ENCODE measurements at regions not wholly inside any gene's neighbourhood (a gene's known extent, or its start where the extent isn't known, plus 50 kb on each side); places are given as distances from the start of the nearest gene placed in this dataset.
A peak's percentile ranks its signal among the peaks of the same experiment; 100 is the strongest.

DNA sequence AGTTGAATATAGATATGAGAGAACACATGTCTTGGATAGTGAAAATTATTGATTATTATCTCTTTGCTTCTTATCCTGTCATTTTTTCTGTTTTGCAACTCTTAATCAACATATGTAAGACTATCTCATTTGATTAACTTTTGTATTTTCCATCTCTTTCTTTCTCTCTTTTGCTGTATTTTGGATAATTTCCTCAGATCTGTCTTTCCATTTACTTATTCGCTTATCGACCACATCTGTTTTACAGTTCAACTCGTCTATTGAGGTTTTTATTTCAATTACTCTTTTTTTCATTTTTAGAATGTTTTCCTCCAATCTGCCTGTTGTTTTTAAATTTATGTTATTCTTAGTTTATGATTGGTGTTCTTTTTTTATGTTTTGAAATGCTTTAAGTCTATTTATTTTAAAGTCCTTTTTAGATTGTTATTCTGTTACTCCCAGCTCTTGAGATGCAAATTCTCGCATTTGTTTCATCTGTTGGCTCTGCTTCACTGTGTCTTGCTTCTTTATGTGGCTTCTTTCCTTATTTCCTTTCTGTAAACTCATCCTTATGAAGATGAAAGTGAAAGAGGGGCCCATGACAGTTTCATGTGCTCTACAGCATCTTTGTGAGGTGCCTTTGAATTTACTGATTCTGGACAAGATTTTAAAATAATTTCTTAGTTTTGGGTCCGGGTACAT is 87.8 kb upstream of the IRX5 start:
- ATAC-seq (replicated peaks in 6 of 8): no peak
- Histone ChIP-seq H3K4me1 (replicated peaks in 1 of 2) (peaks cover 2 to 12% of the 10 kb centered on the region in 2 donors), H3K4me3 (no peak overlapping the region), H3K27ac (no peak overlapping the region)
- WGBS, 10 experiments: 60 to 93% (median 78%) methylated on average over 4 to 5 of the region's 5 CpGs
- in situ Hi-C loops (cut with MboI; ENCODE audit: low pct_unique_long_range_greater_than_20kb in 2 of 9, low sequenced_read_pairs in 9 of 9, unreplicated experiment in 9 of 9): no loop called here

DNA sequence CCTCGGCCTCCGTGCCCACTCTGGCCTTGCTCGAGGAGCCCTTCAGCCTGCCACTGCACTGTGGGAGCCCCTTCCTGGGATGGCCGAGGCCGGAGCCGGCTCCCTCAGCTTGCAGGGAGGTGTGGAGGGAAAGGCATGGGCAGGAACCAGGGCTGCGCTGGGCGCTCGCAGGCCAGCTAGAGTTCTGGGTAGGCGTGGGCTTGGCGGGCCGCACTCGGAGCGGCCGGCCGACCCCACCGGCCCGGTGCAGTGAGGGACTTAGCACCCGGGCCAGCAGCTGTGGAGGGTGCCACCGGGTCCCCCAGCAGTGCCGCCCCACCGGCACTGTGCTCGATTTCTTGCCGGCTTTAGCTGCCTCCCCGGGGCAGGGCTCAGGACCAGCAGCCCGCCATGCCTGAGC is 101.0 kb upstream of the IRX5 start:
- Histone ChIP-seq H3K27ac (no peak overlapping the region), H3K4me1 (replicated peaks in 1 of 2) (no peaks in the 10 kb centered on the region), H3K4me3 (no peak overlapping the region)
- 40 to 100% (median 100%) methylated on average over 1 to 4 of the region's 26 CpGs; no CpG with 5 or more reads in 5 of the 10 experiments for WGBS, 10 experiments
- in situ Hi-C loops (cut with MboI; ENCODE audit: low pct_unique_long_range_greater_than_20kb in 2 of 9, low sequenced_read_pairs in 9 of 9, unreplicated experiment in 9 of 9): no loop called here
- ATAC-seq (replicated peaks in 6 of 8): no peak

DNA sequence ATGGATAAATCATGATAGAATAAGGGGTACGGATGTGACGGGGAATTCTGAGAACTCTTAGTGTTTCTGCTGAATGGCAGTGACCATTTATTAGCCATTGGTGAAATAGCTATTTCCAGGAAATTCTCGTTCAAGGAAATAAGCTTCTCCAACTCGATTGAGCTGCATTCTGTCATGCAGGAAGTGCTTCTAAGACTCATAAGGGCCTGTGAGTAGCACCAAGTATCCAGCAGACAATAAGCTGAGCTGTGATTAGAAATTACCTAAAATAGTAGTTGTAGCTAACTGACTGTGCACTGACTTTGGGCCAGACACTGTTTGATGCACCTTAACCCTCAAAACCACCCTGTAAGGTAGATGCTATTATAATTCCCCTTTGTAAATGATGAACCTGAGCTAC is 107.8 kb upstream of the IRX5 start:
- 26 to 100% (median 70%) methylated on average over 1 to 4 of the region's 4 CpGs; no CpG with 5 or more reads in 1 of the 10 experiments for WGBS, 10 experiments
- H3K4me1 ChIP-seq (replicated peaks in 1 of 2): peaks cover 0 to 7% of the 10 kb centered on the region in 2 donors
- no peak overlapping the region for H3K4me3 ChIP-seq
- no peak for ATAC-seq (replicated peaks in 6 of 8)
- in situ Hi-C loops (cut with MboI; ENCODE audit: low pct_unique_long_range_greater_than_20kb in 2 of 9, low sequenced_read_pairs in 9 of 9, unreplicated experiment in 9 of 9): no loop called here
- H3K27ac ChIP-seq: no peak overlapping the region

DNA sequence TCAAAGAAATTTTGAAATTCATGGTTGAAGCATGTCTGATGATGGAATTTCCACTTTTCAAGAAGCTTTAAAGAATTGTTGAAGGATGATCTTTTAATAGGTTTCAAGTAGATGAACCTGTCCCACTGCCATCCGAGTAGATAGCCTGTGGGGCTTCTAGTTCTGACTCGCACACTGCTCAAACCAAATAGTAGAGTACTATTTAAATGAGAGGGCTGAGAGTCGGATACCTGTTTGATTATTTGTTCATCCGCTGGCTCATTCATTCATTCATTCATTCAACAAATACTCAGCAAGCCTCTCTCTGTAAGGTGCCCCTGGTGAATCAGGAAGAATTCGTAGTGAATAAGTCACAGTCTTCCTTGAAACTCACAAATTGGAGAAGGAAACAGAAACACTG is 108.2 kb upstream of the IRX5 start:
- WGBS, 10 experiments: 17 to 100% (median 71%) methylated on average over 1 to 5 of the region's 5 CpGs; no CpG with 5 or more reads in 1 of the 10 experiments
- Histone ChIP-seq H3K4me3 (no peak overlapping the region), H3K4me1 (replicated peaks in 1 of 2) (peaks cover 0 to 11% of the 10 kb centered on the region in 2 donors), H3K27ac (no peak overlapping the region)
- no peak for ATAC-seq (replicated peaks in 6 of 8)
- in situ Hi-C loops (cut with MboI; ENCODE audit: low pct_unique_long_range_greater_than_20kb in 2 of 9, low sequenced_read_pairs in 9 of 9, unreplicated experiment in 9 of 9): no loop called here

DNA sequence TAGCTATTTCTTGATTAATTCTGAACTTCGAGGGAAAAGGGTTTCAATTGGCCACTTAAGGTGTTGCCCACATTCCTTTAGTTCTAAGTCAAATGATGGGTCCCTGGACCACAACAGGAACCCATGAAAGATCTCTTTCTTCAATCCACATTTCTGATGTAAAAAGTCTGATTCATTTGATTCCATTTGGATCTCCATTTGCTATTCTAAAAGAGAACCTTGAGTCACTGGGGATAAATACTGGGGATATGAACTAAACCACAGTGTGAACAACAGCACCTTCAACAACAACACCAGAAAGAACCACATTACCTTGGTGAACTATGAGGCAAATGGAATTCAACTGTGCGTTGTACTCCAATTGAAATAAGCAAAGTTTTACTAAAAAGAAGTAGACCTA is 108.9 kb upstream of the IRX5 start:
- H3K4me1 ChIP-seq (replicated peaks in 1 of 2): peaks cover 0 to 18% of the 10 kb centered on the region in 2 donors
- no peak overlapping the region for H3K27ac ChIP-seq
- no peak for ATAC-seq (replicated peaks in 6 of 8)
- in situ Hi-C loops (cut with MboI; ENCODE audit: low pct_unique_long_range_greater_than_20kb in 2 of 9, low sequenced_read_pairs in 9 of 9, unreplicated experiment in 9 of 9): no loop called here
- no peak overlapping the region for H3K4me3 ChIP-seq
- WGBS, 10 experiments: 43 to 100% (median 90%) methylated on average over 1 to 2 of the region's 2 CpGs; no CpG with 5 or more reads in 2 of the 10 experiments

DNA sequence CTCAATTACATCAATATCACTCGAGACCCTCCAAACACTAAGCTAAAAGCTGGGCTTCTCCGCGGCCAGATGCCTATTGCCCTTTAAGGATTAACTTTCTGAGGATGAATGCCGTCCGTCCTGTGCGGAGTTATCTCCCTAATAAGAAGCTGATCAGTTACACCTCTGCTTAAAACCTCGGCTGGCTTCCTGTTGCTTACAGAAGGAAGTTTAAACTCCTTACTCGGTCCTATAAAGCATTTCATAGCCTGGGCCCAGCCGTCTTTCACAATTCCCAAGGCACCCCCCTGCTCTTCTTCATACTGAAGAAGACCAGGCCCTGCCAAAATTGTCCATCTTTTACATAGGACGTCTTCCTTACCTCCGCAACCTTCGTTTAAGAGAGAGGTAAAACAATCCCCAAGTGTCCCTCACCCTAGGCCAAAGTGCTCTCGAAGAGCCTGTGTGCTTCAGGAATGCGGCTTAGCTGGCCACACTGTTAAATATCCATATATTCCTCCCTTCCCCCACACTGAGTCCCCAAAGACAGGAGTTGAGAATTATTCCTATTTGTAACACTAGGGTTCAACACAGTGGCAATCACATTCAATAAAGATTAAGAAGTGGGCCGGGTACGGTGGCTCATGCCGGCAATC is 112.6 kb upstream of the IRX5 start:
- 53 to 100% (median 68%) methylated on average over 1 to 17 of the region's 17 CpGs for WGBS, 10 experiments
- no peak overlapping the region for H3K4me3 ChIP-seq
- H3K27ac ChIP-seq: no peak overlapping the region
- in situ Hi-C loops (cut with MboI; ENCODE audit: low pct_unique_long_range_greater_than_20kb in 2 of 9, low sequenced_read_pairs in 9 of 9, unreplicated experiment in 9 of 9): no loop called here
- H3K4me1 ChIP-seq (replicated peaks in 1 of 2): peaks cover 0 to 18% of the 10 kb centered on the region in 2 donors
- ATAC-seq (replicated peaks in 6 of 8): no peak

DNA sequence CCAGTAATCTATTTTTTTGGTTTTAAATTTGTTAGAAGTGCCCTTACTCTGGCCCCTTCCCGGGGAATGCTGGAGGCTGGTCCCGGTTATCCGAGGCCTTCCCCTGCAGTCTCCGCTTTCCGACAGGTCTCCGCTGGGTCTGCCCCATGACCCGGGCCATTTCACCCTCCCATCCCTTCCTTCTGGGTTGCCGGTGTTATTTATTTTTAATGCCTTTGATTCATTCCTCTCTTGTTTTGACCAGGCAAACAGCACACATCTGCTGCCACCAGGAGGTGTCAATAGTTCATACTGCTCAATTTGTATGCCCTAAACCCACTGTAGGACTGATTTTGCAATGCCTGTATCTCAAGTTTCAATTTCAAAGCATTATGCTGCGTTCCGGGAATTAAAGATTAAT is 113.2 kb upstream of the IRX5 start:
- 33 to 83% (median 59%) methylated on average over 2 to 10 of the region's 10 CpGs; no CpG with 5 or more reads in 3 of the 10 experiments for WGBS, 10 experiments
- peak in 6 of 8 experiments; percentile 55 to 78 (median 67) for ATAC-seq (replicated peaks in 6 of 8)
- H3K4me3 ChIP-seq: no peak overlapping the region
- peaks cover 0 to 18% of the 10 kb centered on the region in 2 donors for H3K4me1 ChIP-seq (replicated peaks in 1 of 2)
- in situ Hi-C loops (cut with MboI; ENCODE audit: low pct_unique_long_range_greater_than_20kb in 2 of 9, low sequenced_read_pairs in 9 of 9, unreplicated experiment in 9 of 9): no loop called here
- no peak overlapping the region for H3K27ac ChIP-seq

DNA sequence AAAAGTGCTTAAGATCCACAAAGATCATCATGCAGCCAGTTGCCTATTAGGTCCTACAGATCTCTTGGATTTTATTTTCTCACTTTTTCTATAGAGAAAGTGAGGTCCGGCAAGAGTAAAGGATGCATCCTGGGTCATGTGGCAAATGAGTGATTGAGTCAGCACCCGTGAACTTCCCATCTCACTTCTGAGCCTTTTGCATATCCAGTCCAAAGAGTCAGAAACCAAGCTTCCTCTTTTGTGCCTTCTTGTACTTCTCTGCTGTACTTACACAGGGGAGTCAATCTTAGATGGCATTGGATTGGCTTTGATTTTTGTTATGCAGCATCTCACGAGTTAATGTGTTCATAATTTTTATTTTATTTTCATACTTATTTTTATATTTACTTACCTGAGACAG is 114.2 kb upstream of the IRX5 start:
- no peak for ATAC-seq (replicated peaks in 6 of 8)
- Histone ChIP-seq H3K4me3 (no peak overlapping the region), H3K4me1 (replicated peaks in 1 of 2) (peaks cover 0 to 18% of the 10 kb centered on the region in 2 donors), H3K27ac (no peak overlapping the region)
- in situ Hi-C loops (cut with MboI; ENCODE audit: low pct_unique_long_range_greater_than_20kb in 2 of 9, low sequenced_read_pairs in 9 of 9, unreplicated experiment in 9 of 9): no loop called here
- 14 to 83% (median 46%) methylated on average over 1 to 3 of the region's 3 CpGs for WGBS, 10 experiments

DNA sequence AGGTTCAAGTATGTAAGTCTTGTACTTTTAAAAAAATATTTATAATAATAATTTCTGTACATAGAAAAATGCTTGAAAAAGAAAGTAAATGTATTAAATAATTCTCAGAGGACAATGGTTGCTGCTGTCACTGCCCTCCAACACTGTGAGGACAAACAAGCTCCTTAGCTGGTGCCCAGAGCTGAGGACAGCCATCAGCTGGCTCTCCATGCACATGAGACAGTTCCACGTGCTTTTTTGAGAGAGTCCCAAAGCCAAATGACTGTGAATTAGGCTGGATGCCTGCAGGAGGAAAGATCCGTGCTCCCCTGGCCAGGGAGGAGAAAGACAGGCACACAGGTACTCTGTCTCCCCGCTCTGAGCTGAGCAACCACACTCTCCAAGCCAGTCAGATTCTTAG is 115.5 kb upstream of the IRX5 start:
- Histone ChIP-seq H3K4me1 (replicated peaks in 1 of 2) (peaks cover 0 to 18% of the 10 kb centered on the region in 2 donors), H3K4me3 (no peak overlapping the region), H3K27ac (no peak overlapping the region)
- 20 to 88% (median 57%) methylated on average over 1 to 2 of the region's 3 CpGs; no CpG with 5 or more reads in 6 of the 10 experiments for WGBS, 10 experiments
- in situ Hi-C loops (cut with MboI; ENCODE audit: low pct_unique_long_range_greater_than_20kb in 2 of 9, low sequenced_read_pairs in 9 of 9, unreplicated experiment in 9 of 9): no loop called here
- no peak for ATAC-seq (replicated peaks in 6 of 8)

DNA sequence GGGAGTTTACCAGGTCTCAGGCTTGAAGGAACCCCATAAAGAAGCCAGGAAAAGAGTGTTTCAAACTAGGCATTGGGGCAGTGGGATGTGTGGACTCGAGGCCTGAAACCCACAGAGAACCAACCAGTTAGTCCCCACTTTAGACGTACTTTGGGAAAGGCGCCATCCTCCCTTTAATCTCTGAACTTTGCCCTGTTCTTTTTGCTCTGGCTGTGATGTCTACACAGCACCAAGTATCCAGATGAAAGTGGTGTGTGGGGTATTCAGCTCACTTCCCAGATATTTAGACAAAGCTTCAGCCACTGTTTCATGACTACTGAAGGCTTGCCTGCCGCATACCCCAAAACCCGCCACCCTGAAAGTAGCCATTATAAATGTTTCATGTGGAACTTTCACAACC is 116.9 kb upstream of the IRX5 start:
- ATAC-seq (replicated peaks in 6 of 8): no peak
- WGBS, 10 experiments: 50 to 100% (median 84%) methylated on average over 1 to 4 of the region's 5 CpGs; no CpG with 5 or more reads in 4 of the 10 experiments
- Histone ChIP-seq H3K4me3 (no peak overlapping the region), H3K27ac (no peak overlapping the region), H3K4me1 (replicated peaks in 1 of 2) (peaks cover 0 to 18% of the 10 kb centered on the region in 2 donors)
- in situ Hi-C loops (cut with MboI; ENCODE audit: low pct_unique_long_range_greater_than_20kb in 2 of 9, low sequenced_read_pairs in 9 of 9, unreplicated experiment in 9 of 9): no loop called here

DNA sequence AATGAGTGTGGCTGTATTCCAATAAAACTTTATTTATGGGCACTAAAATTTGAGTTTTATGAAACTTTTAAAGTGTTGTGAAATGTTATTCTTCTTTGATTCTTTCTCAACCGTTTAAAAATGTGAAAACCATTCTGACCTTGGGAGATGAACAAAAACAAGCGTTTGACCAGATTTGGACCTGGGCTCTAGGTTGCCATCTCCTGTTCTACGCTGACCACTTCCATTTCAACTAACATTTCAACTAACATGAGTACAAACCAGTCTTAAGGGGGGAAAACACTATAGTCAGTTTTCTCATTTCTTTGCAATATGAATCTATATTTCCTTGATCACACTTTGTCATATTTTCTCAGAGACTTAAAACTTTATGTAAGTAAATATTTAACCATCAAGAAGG is 118.4 kb upstream of the IRX5 start:
- H3K4me3 ChIP-seq: no peak overlapping the region
- no peak overlapping the region for H3K27ac ChIP-seq
- 6 to 100% (median 46%) methylated on average over 1 to 3 of the region's 3 CpGs for WGBS, 10 experiments
- peaks cover 0 to 4% of the 10 kb centered on the region in 2 donors for H3K4me1 ChIP-seq (replicated peaks in 1 of 2)
- in situ Hi-C loops (cut with MboI; ENCODE audit: low pct_unique_long_range_greater_than_20kb in 2 of 9, low sequenced_read_pairs in 9 of 9, unreplicated experiment in 9 of 9): no loop called here
- no peak for ATAC-seq (replicated peaks in 6 of 8)

DNA sequence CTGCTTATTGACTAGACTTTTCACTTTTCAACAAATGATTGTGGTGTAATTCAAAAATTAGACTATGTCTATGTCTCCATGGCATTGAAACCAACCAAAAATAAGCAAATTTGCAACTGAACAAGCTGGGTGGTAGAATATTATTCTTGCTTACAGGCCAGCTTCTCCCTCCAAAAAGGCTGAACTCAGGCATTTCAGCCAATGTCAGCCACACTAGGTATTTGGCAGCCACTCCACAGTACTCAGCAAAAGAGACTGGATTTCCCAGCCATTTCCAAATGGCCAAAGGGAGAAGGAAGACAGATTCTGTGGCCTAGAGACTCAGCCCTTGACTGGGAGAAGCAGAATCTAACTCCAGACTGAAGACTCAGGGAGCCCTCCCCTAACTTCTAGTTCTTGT is 121.8 kb upstream of the IRX5 start:
- ATAC-seq (replicated peaks in 6 of 8): no peak
- H3K4me3 ChIP-seq: no peak overlapping the region
- H3K27ac ChIP-seq: no peak overlapping the region
- H3K4me1 ChIP-seq (replicated peaks in 1 of 2): no peaks in the 10 kb centered on the region
- in situ Hi-C loops (cut with MboI; ENCODE audit: low pct_unique_long_range_greater_than_20kb in 2 of 9, low sequenced_read_pairs in 9 of 9, unreplicated experiment in 9 of 9): no loop called here

DNA sequence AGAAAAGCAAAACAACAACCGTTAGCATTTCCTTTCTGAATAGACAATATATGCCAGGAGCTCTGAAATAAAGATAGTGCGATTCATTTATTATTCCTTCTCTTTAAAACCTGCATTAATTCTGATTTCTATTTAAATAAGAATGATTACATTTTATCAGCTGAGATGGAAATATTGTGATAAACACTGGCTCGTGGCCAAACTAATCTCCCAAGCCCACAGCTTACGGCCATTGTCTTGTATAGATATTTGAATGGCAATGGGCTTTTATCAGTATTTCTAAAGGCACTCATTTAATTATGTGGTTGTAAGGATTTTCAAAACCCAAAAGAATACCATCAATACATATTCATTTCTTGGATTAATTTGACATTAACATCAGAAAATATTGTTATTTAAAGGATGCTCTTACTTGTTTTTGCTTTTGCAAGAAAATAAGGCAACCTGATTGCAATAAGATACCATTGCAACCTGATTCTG is 123.7 kb upstream of the IRX5 start:
- WGBS, 10 experiments: 49 to 100% (median 77%) methylated on average over 1 to 4 of the region's 4 CpGs
- Histone ChIP-seq H3K4me1 (replicated peaks in 1 of 2) (peaks cover 0 to 4% of the 10 kb centered on the region in 2 donors), H3K27ac (no peak overlapping the region), H3K4me3 (no peak overlapping the region)
- in situ Hi-C loops (cut with MboI; ENCODE audit: low pct_unique_long_range_greater_than_20kb in 2 of 9, low sequenced_read_pairs in 9 of 9, unreplicated experiment in 9 of 9): no loop called here
- no peak for ATAC-seq (replicated peaks in 6 of 8)

DNA sequence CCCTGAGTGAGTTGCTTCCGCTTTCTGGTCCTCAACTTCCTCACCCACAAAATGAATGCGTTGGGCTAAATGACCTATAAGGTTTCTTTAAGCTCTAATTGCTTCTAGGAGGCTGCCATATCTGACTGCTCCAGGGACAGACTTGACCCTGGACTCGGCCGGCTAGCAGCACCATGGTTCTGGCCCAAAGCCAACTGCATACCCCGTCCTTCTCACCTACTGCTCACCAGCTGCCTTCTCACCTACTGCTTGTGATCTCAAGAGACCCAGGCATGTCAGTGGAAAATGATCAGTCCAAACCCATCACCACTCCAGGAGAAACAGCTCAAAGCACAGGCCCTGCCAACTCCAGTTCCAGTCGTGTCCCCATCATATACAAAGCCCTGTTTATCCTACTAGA is 124.3 kb upstream of the IRX5 start:
- ATAC-seq (replicated peaks in 6 of 8): no peak
- H3K4me1 ChIP-seq (replicated peaks in 1 of 2): peaks cover 0 to 8% of the 10 kb centered on the region in 2 donors
- no peak overlapping the region for H3K4me3 ChIP-seq
- 43 to 100% (median 74%) methylated on average over 1 to 4 of the region's 6 CpGs; no CpG with 5 or more reads in 2 of the 10 experiments for WGBS, 10 experiments
- in situ Hi-C loops (cut with MboI; ENCODE audit: low pct_unique_long_range_greater_than_20kb in 2 of 9, low sequenced_read_pairs in 9 of 9, unreplicated experiment in 9 of 9): no loop called here
- H3K27ac ChIP-seq: no peak overlapping the region
